KMS-11 (cell line): ENCODE measurements at regions not wholly inside any gene's neighbourhood (a gene's known extent, or its start where the extent isn't known, plus 50 kb on each side); places are given as distances from the start of the nearest gene placed in this dataset.

Experiments
- H2AFZ ChIP-seq: fragments of 200-600 bp; sonication (generic); 2 replicates; pipeline ENCODE4 v1.6.1; 2016; ENCODE audit warnings: antibody characterized with exemption, mixed run types, low read depth
- H3K27ac ChIP-seq: fragments of 200-600 bp; sonication (generic); 2 replicates; pipeline ENCODE4 v1.6.1; 2016; ENCODE audit warnings: mild to moderate bottlenecking, mixed run types
- H3K27me3 ChIP-seq: fragments of 200-600 bp; sonication (generic); 2 replicates; pipeline ENCODE4 v1.6.1; 2017; ENCODE audit warnings: mild to moderate bottlenecking, low read depth, mixed run types, moderate library complexity; ENCODE audit not compliant: insufficient read depth
- H3K36me3 ChIP-seq: fragments of 200-600 bp; sonication (generic); 2 replicates; pipeline ENCODE4 v1.6.1; 2017; ENCODE audit warnings: mild to moderate bottlenecking, mixed run types; ENCODE audit not compliant: insufficient read depth
- H3K4me1 ChIP-seq: fragments of 200-600 bp; sonication (generic); 2 replicates; pipeline ENCODE4 v1.6.1; 2016; ENCODE audit warnings: mild to moderate bottlenecking, low read depth, mixed run types; ENCODE audit not compliant: poor library complexity, severe bottlenecking
- H3K4me2 ChIP-seq: fragments of 200-600 bp; sonication (generic); 2 replicates; pipeline ENCODE4 v1.7.0; 2016; ENCODE audit warnings: mild to moderate bottlenecking, mixed run types
- H3K4me3 ChIP-seq: fragments of 200-600 bp; sonication (generic); IDR thresholded peaks from 2 replicates; pipeline ENCODE4 v1.6.1; 2017; ENCODE audit warnings: low read depth, low read length, mixed read lengths; ENCODE audit not compliant: insufficient read depth
- H3K79me2 ChIP-seq: fragments of 200-600 bp; sonication (generic); 2 replicates; pipeline ENCODE4 v1.6.1; 2016; ENCODE audit warnings: low read depth, mixed run types; ENCODE audit not compliant: insufficient read depth
- H3K9ac ChIP-seq: fragments of 200-600 bp; sonication (generic); 2 replicates; pipeline ENCODE4 v1.6.1; 2016; ENCODE audit warnings: mild to moderate bottlenecking, mixed run types
- H4K20me1 ChIP-seq: fragments of 200-600 bp; sonication (generic); 2 replicates; pipeline ENCODE4 v1.6.1; 2016; ENCODE audit warnings: mild to moderate bottlenecking, mixed run types; ENCODE audit not compliant: insufficient read depth
- TF ChIP-seq, protein P1 (sequence below): fragments of 200-600 bp; sonication (generic); conservative IDR thresholded peaks from 2 replicates; pipeline ENCODE4 v1.6.1; 2017; ENCODE audit warnings: low read depth, mild to moderate bottlenecking, antibody characterized with exemption, low read length, moderate library complexity, mixed read lengths

DNA sequence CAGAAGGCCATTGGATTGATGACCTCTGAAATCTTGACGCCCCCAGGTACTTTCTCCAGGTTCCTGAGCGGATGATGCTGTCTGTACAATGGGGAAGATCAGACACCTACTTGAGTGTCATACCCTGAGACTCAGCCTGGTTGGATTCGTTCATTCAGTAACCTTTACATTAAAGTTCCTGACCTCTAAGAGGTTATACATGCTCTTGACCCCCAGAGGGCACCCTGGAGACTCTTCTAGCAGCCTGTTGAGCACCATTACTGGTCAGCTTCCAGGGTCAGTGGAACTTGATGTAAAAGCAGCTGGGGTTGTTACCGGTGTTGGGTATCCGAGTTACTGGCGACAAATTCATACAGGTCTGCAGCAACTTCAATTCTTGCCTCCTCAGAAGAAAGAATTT lies 114.3 kb upstream of the ZNF678 start:
- Histone ChIP-seq H2AFZ (no peak overlapping the region), H3K27me3 (no peaks in the 10 kb centered on the region), H3K4me1 (no peaks in the 10 kb centered on the region), H3K9ac (no peak overlapping the region), H3K36me3 (no peaks in the 10 kb centered on the region), H4K20me1 (no peaks in the 10 kb centered on the region), H3K27ac (no peak overlapping the region), H3K79me2 (no peaks in the 10 kb centered on the region), H3K4me3 (no peak overlapping the region), H3K4me2 (no peak overlapping the region)
- TF ChIP-seq, protein P1, sequence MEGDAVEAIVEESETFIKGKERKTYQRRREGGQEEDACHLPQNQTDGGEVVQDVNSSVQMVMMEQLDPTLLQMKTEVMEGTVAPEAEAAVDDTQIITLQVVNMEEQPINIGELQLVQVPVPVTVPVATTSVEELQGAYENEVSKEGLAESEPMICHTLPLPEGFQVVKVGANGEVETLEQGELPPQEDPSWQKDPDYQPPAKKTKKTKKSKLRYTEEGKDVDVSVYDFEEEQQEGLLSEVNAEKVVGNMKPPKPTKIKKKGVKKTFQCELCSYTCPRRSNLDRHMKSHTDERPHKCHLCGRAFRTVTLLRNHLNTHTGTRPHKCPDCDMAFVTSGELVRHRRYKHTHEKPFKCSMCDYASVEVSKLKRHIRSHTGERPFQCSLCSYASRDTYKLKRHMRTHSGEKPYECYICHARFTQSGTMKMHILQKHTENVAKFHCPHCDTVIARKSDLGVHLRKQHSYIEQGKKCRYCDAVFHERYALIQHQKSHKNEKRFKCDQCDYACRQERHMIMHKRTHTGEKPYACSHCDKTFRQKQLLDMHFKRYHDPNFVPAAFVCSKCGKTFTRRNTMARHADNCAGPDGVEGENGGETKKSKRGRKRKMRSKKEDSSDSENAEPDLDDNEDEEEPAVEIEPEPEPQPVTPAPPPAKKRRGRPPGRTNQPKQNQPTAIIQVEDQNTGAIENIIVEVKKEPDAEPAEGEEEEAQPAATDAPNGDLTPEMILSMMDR: peak; percentile 71

DNA sequence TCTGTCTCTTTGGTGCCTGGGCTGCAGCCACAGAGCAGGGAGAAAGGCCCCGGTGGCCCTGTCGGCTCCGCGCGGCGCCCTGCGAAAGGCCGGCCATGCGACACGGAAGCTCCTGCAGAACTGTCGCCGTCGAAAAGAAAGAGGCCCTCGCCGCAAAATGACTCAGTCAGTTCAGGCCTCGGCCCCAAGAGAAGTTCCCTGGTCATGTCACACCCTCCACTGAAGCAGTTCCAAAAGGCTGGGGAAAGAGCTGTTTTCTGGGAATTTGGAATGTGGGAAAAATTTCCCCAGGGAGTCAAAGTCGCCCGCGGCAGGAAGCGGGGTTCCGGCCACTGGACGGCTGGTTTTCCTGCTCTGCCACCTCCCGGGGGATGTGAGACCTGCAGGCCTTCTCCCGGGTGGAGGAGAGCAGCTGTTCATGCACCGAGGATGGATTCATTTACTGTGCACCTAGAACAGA lies 115.8 kb upstream of the ZNF678 start:
- Histone ChIP-seq H2AFZ (no peak overlapping the region), H3K36me3 (no peaks in the 10 kb centered on the region), H3K4me2 (no peak overlapping the region), H3K4me1 (no peaks in the 10 kb centered on the region), H3K9ac (no peak overlapping the region), H3K27ac (no peak overlapping the region), H4K20me1 (no peaks in the 10 kb centered on the region), H3K79me2 (no peaks in the 10 kb centered on the region), H3K4me3 (no peak overlapping the region), H3K27me3 (no peaks in the 10 kb centered on the region)
- TF ChIP-seq, protein P1: no peak

DNA sequence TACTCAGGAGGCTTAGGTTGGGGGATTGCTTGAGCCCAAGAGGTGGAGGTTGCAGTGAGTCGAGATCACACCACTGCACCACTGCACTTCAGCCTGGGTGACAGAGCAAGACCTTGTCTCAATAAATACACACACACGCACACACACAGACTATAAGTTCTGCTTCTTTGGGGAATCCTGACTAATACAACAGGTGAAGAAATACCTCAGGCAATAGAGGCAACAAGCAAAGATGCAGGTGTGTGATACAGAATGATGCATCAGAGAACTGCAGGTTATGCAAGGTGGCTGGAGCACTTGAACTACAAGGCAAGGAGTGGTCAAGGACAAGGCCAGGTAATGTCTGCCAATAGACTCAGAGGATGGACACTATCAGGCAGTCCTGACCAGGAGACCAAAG lies 117.6 kb upstream of the ZNF678 start:
- no peak overlapping the region for H3K27ac ChIP-seq
- TF ChIP-seq, protein P1: no peak

GRCh38 chr1:227445092-227445674 lies 118.2 kb upstream of the ZNF678 start:
- H4K20me1 ChIP-seq: no peaks in the 10 kb centered on the region
- no peaks in the 10 kb centered on the region for H3K27me3 ChIP-seq
- no peak overlapping the region for H3K27ac ChIP-seq
- H3K79me2 ChIP-seq: no peaks in the 10 kb centered on the region
- no peak overlapping the region for H2AFZ ChIP-seq
- H3K4me3 ChIP-seq: no peak overlapping the region
- TF ChIP-seq, protein P1: no peak
- H3K9ac ChIP-seq: no peak overlapping the region
- H3K4me2 ChIP-seq: no peak overlapping the region
- H3K4me1 ChIP-seq: no peaks in the 10 kb centered on the region
- H3K36me3 ChIP-seq: no peaks in the 10 kb centered on the region

More for the DNA sequence above, 117.6 kb upstream of the ZNF678 start:
- H3K4me2 ChIP-seq: no peak overlapping the region
- H3K27me3 ChIP-seq: no peaks in the 10 kb centered on the region
- no peak overlapping the region for H3K4me3 ChIP-seq
- H3K9ac ChIP-seq: no peak overlapping the region
- H3K4me1 ChIP-seq: no peaks in the 10 kb centered on the region
- H2AFZ ChIP-seq: no peak overlapping the region
- H4K20me1 ChIP-seq: no peaks in the 10 kb centered on the region
- H3K79me2 ChIP-seq: no peaks in the 10 kb centered on the region
- no peaks in the 10 kb centered on the region for H3K36me3 ChIP-seq
